ENCODE measurements at regions not wholly inside any gene's neighbourhood (a gene's known extent, or its start where the extent isn't known, plus 50 kb on each side); places are given as distances from the start of the nearest gene placed in this dataset.

GRCh38 chr10:55801353-55801661, 559.8 kb downstream of the ZWINT start:
- TF ChIP-seq CTCF (conservative IDR thresholded peaks at IDR 0.05) (no peak), ZFX (IDR thresholded peaks at IDR 0.05) (no peak)

Measured in C4-2B (cell line).